Neural crest cell (in vitro differentiated cells): ENCODE measurements at regions not wholly inside any gene's neighbourhood (a gene's known extent, or its start where the extent isn't known, plus 50 kb on each side); places are given as distances from the start of the nearest gene placed in this dataset.

Experiments
- DNase-seq: peaks from one replicate; pipeline ENCODE4 v3.0.0; 2021; ENCODE audit warnings: low read depth, mixed read lengths, low spot score
- H3K27ac Mint-ChIP-seq: one replicate; pipeline ENCODE4 v1.8.0; 2021; ENCODE audit warnings: mild to moderate bottlenecking, mixed read lengths; ENCODE audit not compliant: unreplicated experiment
- H3K27me3 Mint-ChIP-seq: 2 replicates; pipeline ENCODE4 v1.8.0; 2021; ENCODE audit warnings: low read depth, mild to moderate bottlenecking, mixed read lengths
- H3K36me3 Mint-ChIP-seq: 2 replicates; pipeline ENCODE4 v1.8.0; 2021; ENCODE audit warnings: low read depth, mild to moderate bottlenecking, mixed read lengths
- H3K4me1 Mint-ChIP-seq: 2 replicates; pipeline ENCODE4 v1.8.0; 2021; ENCODE audit warnings: mixed read lengths
- H3K4me3 Mint-ChIP-seq: one replicate; pipeline ENCODE4 v1.8.0; 2021; ENCODE audit warnings: mild to moderate bottlenecking, mixed read lengths
- H3K9me3 Mint-ChIP-seq: 2 replicates; pipeline ENCODE4 v1.8.0; 2021; ENCODE audit warnings: mixed read lengths
- CTCF ChIP-seq: fragments of 200-600 bp; sonication (generic); conservative IDR thresholded peaks from 2 replicates; pipeline ENCODE4 v1.5.0; 2021; ENCODE audit warnings: antibody characterized with exemption, mild to moderate bottlenecking

- Mint-ChIP-seq H3K27me3 (peaks cover 11% of the 10 kb centered on the region), H3K27ac (no peak overlapping the region), H3K36me3 (peaks cover 6% of the 10 kb centered on the region), H3K4me1 (no peaks in the 10 kb centered on the region), H3K9me3 (peaks cover 5% of the 10 kb centered on the region), H3K4me3 (no peak overlapping the region)
- no peak for TF ChIP-seq CTCF
- no peak for DNase-seq
Observed at GRCh38 chr14:101380512-101380911, 180.8 kb upstream of the DIO3 start.

- peaks cover 11% of the 10 kb centered on the region for H3K27me3 Mint-ChIP-seq
- no peak for TF ChIP-seq CTCF
- H3K4me1 Mint-ChIP-seq: no peaks in the 10 kb centered on the region
- no peak overlapping the region for H3K4me3 Mint-ChIP-seq
- H3K27ac Mint-ChIP-seq: no peak overlapping the region
- H3K9me3 Mint-ChIP-seq: peaks cover 5% of the 10 kb centered on the region
- DNase-seq: no peak
- H3K36me3 Mint-ChIP-seq: peaks cover 6% of the 10 kb centered on the region
Observed at GRCh38 chr14:101380940-101381339, 180.4 kb upstream of the DIO3 start.

GRCh38 chr14:101383737-101384338 lies 177.5 kb upstream of the DIO3 start:
- Mint-ChIP-seq H3K27ac (no peak overlapping the region), H3K9me3 (peaks cover 7% of the 10 kb centered on the region), H3K27me3 (no peaks in the 10 kb centered on the region), H3K4me3 (no peak overlapping the region), H3K36me3 (peaks cover 9% of the 10 kb centered on the region), H3K4me1 (no peaks in the 10 kb centered on the region)
- no peak for DNase-seq
- TF ChIP-seq CTCF: no peak

GRCh38 chr14:101394374-101394773 lies 166.9 kb upstream of the DIO3 start:
- DNase-seq: no peak
- no peak for TF ChIP-seq CTCF
- Mint-ChIP-seq H3K27me3 (peaks cover 6% of the 10 kb centered on the region), H3K9me3 (peaks cover 2% of the 10 kb centered on the region), H3K4me3 (no peak overlapping the region), H3K4me1 (no peaks in the 10 kb centered on the region), H3K27ac (peak overlapping the region; percentile 23), H3K36me3 (no peaks in the 10 kb centered on the region)

GRCh38 chr14:101395779-101396178 lies 165.5 kb upstream of the DIO3 start:
- peaks cover 3% of the 10 kb centered on the region for H3K4me1 Mint-ChIP-seq
- no peaks in the 10 kb centered on the region for H3K36me3 Mint-ChIP-seq
- H3K4me3 Mint-ChIP-seq: no peak overlapping the region
- no peak overlapping the region for H3K27ac Mint-ChIP-seq
- H3K27me3 Mint-ChIP-seq: peaks cover 6% of the 10 kb centered on the region
- DNase-seq: no peak
- no peak for TF ChIP-seq CTCF
- H3K9me3 Mint-ChIP-seq: peaks cover 2% of the 10 kb centered on the region
